NCI-H1417 (cell line): ENCODE measurements at regions not wholly inside any gene's neighbourhood (a gene's known extent, or its start where the extent isn't known, plus 50 kb on each side); places are given as distances from the start of the nearest gene placed in this dataset.

Experiments used
- DNase-seq, 3 experiments: peaks; one replicate each; lab custom pipeline; 2025; lab: John Stamatoyannopoulos, UW

GRCh38 chr2:139946690-139947089, 1166.5 kb upstream of the NXPH2 start:
- no peak for DNase-seq

GRCh38 chr2:139940686-139941085, 1160.5 kb upstream of the NXPH2 start:
- DNase-seq, result no peak

- DNase-seq, result no peak
Observed at GRCh38 chr2:139925903-139926302, 1145.7 kb upstream of the NXPH2 start.

GRCh38 chr2:139924070-139924469, 1143.9 kb upstream of the NXPH2 start:
- no peak for DNase-seq

- no peak for DNase-seq
Observed at GRCh38 chr2:139918982-139919381, 1138.8 kb upstream of the NXPH2 start.

- DNase-seq, result no peak
Observed at GRCh38 chr2:139917690-139918384, 1137.6 kb upstream of the NXPH2 start.

- DNase-seq, result peak in 1 of 3 experiments; percentile 11
Observed at GRCh38 chr2:139916822-139917221, 1136.6 kb upstream of the NXPH2 start.

GRCh38 chr2:139911160-139911559, 1131.0 kb upstream of the NXPH2 start:
- DNase-seq, result no peak

GRCh38 chr2:139909136-139909535, 1128.9 kb upstream of the NXPH2 start:
- no peak for DNase-seq

- no peak for DNase-seq
Observed at GRCh38 chr2:139905624-139906023, 1125.4 kb upstream of the NXPH2 start.

GRCh38 chr2:139891636-139892035, 1111.4 kb upstream of the NXPH2 start:
- DNase-seq, result no peak

GRCh38 chr2:139885921-139886498, 1105.8 kb upstream of the NXPH2 start:
- DNase-seq, result no peak

- no peak for DNase-seq
Observed at GRCh38 chr2:139876964-139877363, 1096.8 kb upstream of the NXPH2 start.

GRCh38 chr2:139876321-139876720, 1096.1 kb upstream of the NXPH2 start:
- no peak for DNase-seq

GRCh38 chr2:139872503-139872902, 1092.3 kb upstream of the NXPH2 start:
- DNase-seq, result no peak

- DNase-seq, result no peak
Observed at GRCh38 chr2:139872032-139872431, 1091.8 kb upstream of the NXPH2 start.

- DNase-seq, result no peak
Observed at GRCh38 chr2:139867601-139868226, 1087.5 kb upstream of the NXPH2 start.

- no peak for DNase-seq
Observed at GRCh38 chr2:139864821-139865302, 1084.7 kb upstream of the NXPH2 start.

- no peak for DNase-seq
Observed at GRCh38 chr2:139854769-139855483, 1074.7 kb upstream of the NXPH2 start.

GRCh38 chr2:139850254-139850890, 1070.2 kb upstream of the NXPH2 start:
- DNase-seq, result no peak

GRCh38 chr2:139836769-139837168, 1056.6 kb upstream of the NXPH2 start:
- DNase-seq, result peak in 2 of 3 experiments; percentile 28 to 72

GRCh38 chr2:139835101-139835500, 1054.9 kb upstream of the NXPH2 start:
- no peak for DNase-seq
